HEK293 (cell line): ENCODE measurements at regions not wholly inside any gene's neighbourhood (a gene's known extent, or its start where the extent isn't known, plus 50 kb on each side); places are given as distances from the start of the nearest gene placed in this dataset.

Source experiments
- CTCF ChIP-seq: fragments of 450-650 bp; formaldehyde crosslinking; IDR thresholded peaks from 2 replicates; pipeline ENCODE4 v1.5.1; 2016; ENCODE audit warnings: missing biosample characterization, missing genetic modification characterization
- KLF7 ChIP-seq: fragments of 450-650 bp; formaldehyde crosslinking; IDR thresholded peaks from 2 replicates; pipeline ENCODE4 v1.5.1; 2016; ENCODE audit warnings: missing biosample characterization, missing genetic modification characterization, borderline replicate concordance
- YY1 ChIP-seq: fragments of 450-650 bp; formaldehyde crosslinking; IDR thresholded peaks from 2 replicates; pipeline ENCODE4 v1.5.1; 2018; ENCODE audit warnings: missing biosample characterization, missing genetic modification characterization
- ZNF10 ChIP-seq: fragments of 450-650 bp; formaldehyde crosslinking; IDR thresholded peaks from 2 replicates; pipeline ENCODE4 v1.5.1; 2017; ENCODE audit warnings: missing biosample characterization, missing genetic modification characterization
- ZNF140 ChIP-seq: fragments of 450-650 bp; formaldehyde crosslinking; IDR thresholded peaks from 2 replicates; pipeline ENCODE4 v1.5.1; 2016; ENCODE audit warnings: missing biosample characterization, missing genetic modification characterization
- ZNF157 ChIP-seq: fragments of 450-650 bp; formaldehyde crosslinking; IDR thresholded peaks from 2 replicates; pipeline ENCODE4 v1.5.1; 2016; ENCODE audit warnings: missing biosample characterization, missing genetic modification characterization
- ZNF202 ChIP-seq: fragments of 450-650 bp; formaldehyde crosslinking; IDR thresholded peaks from 2 replicates; pipeline ENCODE4 v1.5.1; 2016; ENCODE audit warnings: missing biosample characterization, missing genetic modification characterization, borderline replicate concordance
- ZNF302 ChIP-seq: fragments of 450-650 bp; formaldehyde crosslinking; IDR thresholded peaks from 2 replicates; pipeline ENCODE4 v1.5.1; 2016; ENCODE audit warnings: missing biosample characterization, missing genetic modification characterization, low read depth
- ZNF324 ChIP-seq: fragments of 450-650 bp; formaldehyde crosslinking; IDR thresholded peaks from 2 replicates; pipeline ENCODE4 v1.5.1; 2016; ENCODE audit warnings: missing biosample characterization, missing genetic modification characterization
- ZNF366 ChIP-seq: fragments of 450-650 bp; formaldehyde crosslinking; conservative IDR thresholded peaks from 2 replicates; pipeline ENCODE4 v1.5.1; 2016; ENCODE audit warnings: missing biosample characterization, missing genetic modification characterization
- ZNF404 ChIP-seq: fragments of 450-650 bp; formaldehyde crosslinking; IDR thresholded peaks from 2 replicates; pipeline ENCODE4 v1.5.1; 2017; ENCODE audit warnings: missing biosample characterization, missing genetic modification characterization
- ZNF580 ChIP-seq: fragments of 450-650 bp; formaldehyde crosslinking; IDR thresholded peaks from 2 replicates; pipeline ENCODE4 v1.5.1; 2016; ENCODE audit warnings: missing biosample characterization, missing genetic modification characterization
- TF ChIP-seq, protein P1 (sequence below): fragments of 450-650 bp; formaldehyde crosslinking; IDR thresholded peaks from 2 replicates; pipeline ENCODE4 v1.5.1; 2016; ENCODE audit warnings: missing biosample characterization, missing genetic modification characterization
- TF ChIP-seq, protein P2 (sequence below): fragments of 450-650 bp; formaldehyde crosslinking; IDR thresholded peaks from 2 replicates; pipeline ENCODE4 v1.5.1; 2016; ENCODE audit warnings: missing biosample characterization, missing genetic modification characterization, borderline replicate concordance

DNA sequence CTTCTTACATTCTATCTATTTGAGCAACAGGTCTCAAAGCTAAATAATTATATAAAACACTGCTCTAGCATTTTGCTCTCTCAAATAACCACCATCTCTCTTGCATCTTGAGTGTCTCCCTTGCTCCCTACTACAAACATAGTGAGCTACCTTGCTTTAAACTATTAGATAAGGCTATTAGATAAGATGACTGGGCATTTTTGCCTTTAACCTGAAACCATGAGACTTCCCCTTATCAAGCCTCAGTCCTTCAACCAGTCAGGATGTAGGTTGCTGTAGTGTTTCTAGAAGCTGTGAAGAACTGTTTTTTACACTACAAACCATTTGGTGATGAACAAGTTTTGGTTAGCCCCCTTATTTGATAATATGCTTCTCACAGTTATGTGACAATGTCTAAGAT lies 115.4 kb upstream of the MAP2 start:
- no peak for TF ChIP-seq KLF7 (tag by site-specific recombination)
- TF ChIP-seq YY1 (tag by site-specific recombination) = no peak
- TF ChIP-seq CTCF = no peak
- TF ChIP-seq ZNF157 = no peak
- TF ChIP-seq, protein P1, sequence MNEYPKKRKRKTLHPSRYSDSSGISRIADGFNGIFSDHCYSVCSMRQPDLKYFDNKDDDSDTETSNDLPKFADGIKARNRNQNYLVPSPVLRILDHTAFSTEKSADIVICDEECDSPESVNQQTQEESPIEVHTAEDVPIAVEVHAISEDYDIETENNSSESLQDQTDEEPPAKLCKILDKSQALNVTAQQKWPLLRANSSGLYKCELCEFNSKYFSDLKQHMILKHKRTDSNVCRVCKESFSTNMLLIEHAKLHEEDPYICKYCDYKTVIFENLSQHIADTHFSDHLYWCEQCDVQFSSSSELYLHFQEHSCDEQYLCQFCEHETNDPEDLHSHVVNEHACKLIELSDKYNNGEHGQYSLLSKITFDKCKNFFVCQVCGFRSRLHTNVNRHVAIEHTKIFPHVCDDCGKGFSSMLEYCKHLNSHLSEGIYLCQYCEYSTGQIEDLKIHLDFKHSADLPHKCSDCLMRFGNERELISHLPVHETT (tag by site-specific recombination) = no peak
- TF ChIP-seq ZNF140 (tag by site-specific recombination) = no peak
- TF ChIP-seq ZNF366 (tag by site-specific recombination) = no peak
- no peak for TF ChIP-seq ZNF302 (tag by site-specific recombination)
- TF ChIP-seq ZNF404 (tag by site-specific recombination) = no peak
- no peak for TF ChIP-seq ZNF580
- no peak for TF ChIP-seq ZNF324 (tag by site-specific recombination)
- TF ChIP-seq ZNF202 (tag by site-specific recombination) = no peak
- TF ChIP-seq, protein P2, sequence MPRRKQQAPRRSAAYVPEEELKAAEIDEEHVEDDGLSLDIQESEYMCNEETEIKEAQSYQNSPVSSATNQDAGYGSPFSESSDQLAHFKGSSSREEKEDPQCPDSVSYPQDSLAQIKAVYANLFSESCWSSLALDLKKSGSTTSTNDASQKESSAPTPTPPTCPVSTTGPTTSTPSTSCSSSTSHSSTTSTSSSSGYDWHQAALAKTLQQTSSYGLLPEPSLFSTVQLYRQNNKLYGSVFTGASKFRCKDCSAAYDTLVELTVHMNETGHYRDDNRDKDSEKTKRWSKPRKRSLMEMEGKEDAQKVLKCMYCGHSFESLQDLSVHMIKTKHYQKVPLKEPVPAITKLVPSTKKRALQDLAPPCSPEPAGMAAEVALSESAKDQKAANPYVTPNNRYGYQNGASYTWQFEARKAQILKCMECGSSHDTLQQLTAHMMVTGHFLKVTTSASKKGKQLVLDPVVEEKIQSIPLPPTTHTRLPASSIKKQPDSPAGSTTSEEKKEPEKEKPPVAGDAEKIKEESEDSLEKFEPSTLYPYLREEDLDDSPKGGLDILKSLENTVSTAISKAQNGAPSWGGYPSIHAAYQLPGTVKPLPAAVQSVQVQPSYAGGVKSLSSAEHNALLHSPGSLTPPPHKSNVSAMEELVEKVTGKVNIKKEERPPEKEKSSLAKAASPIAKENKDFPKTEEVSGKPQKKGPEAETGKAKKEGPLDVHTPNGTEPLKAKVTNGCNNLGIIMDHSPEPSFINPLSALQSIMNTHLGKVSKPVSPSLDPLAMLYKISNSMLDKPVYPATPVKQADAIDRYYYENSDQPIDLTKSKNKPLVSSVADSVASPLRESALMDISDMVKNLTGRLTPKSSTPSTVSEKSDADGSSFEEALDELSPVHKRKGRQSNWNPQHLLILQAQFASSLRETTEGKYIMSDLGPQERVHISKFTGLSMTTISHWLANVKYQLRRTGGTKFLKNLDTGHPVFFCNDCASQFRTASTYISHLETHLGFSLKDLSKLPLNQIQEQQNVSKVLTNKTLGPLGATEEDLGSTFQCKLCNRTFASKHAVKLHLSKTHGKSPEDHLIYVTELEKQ (tag by site-specific recombination) = no peak
- no peak for TF ChIP-seq ZNF10 (tag by site-specific recombination)
